Smooth muscle cell (in vitro differentiated cells): ENCODE measurements at regions not wholly inside any gene's neighbourhood (a gene's known extent, or its start where the extent isn't known, plus 50 kb on each side); places are given as distances from the start of the nearest gene placed in this dataset.

ENCODE experiments used
- DNase-seq: peaks from one replicate; lab custom pipeline; 2025; ENCODE audit not compliant: unreplicated experiment; lab: John Stamatoyannopoulos, UW
- H2AFZ ChIP-seq: fragments of 200-600 bp; sonication (generic); 2 replicates; pipeline ENCODE4 v1.6.0; 2016; ENCODE audit warnings: antibody characterized with exemption, low read depth, mild to moderate bottlenecking
- H3F3A ChIP-seq: fragments of 200-600 bp; sonication (generic); 2 replicates; pipeline ENCODE4 v1.6.0; 2017; ENCODE audit warnings: antibody characterized with exemption, low read depth
- H3K27ac ChIP-seq: fragments of 200-600 bp; sonication (generic); 2 replicates; pipeline ENCODE4 v1.5.1; 2016; ENCODE audit warnings: low read depth, mild to moderate bottlenecking
- H3K27me3 ChIP-seq: fragments of 200-600 bp; sonication (generic); 2 replicates; pipeline ENCODE4 v1.6.1; 2016; ENCODE audit warnings: low read depth, mild to moderate bottlenecking
- H3K36me3 ChIP-seq: fragments of 200-600 bp; sonication (generic); 2 replicates; pipeline ENCODE4 v1.5.1; 2016; ENCODE audit warnings: low read depth
- H3K4me1 ChIP-seq: fragments of 200-600 bp; sonication (generic); 2 replicates; pipeline ENCODE4 v1.5.1; 2016; ENCODE audit warnings: low read depth
- H3K4me2 ChIP-seq: fragments of 200-600 bp; sonication (generic); 2 replicates; pipeline ENCODE4 v1.6.0; 2016; ENCODE audit warnings: mild to moderate bottlenecking
- H3K4me3 ChIP-seq: fragments of 200-600 bp; sonication (generic); 2 replicates; pipeline ENCODE4 v1.5.1; 2016; ENCODE audit warnings: mild to moderate bottlenecking
- H3K79me2 ChIP-seq: fragments of 200-600 bp; sonication (generic); 2 replicates; pipeline ENCODE4 v1.6.0; 2016; ENCODE audit warnings: low read depth, mild to moderate bottlenecking
- H3K9ac ChIP-seq: fragments of 200-600 bp; sonication (generic); 2 replicates; pipeline ENCODE4 v1.6.0; 2016; ENCODE audit warnings: low read depth
- H3K9me3 ChIP-seq: fragments of 200-600 bp; sonication (generic); replicated peaks from 2 replicates; pipeline ENCODE4 v1.5.1; 2016; ENCODE audit warnings: low read depth
- H4K20me1 ChIP-seq: fragments of 200-600 bp; sonication (generic); 2 replicates; pipeline ENCODE4 v1.6.0; 2016; ENCODE audit warnings: low read depth
- WGBS: methylation state at CpG from one replicate; pipeline ENCODE4 v1.1.7; 2016; ENCODE audit warnings: low lambda C conversion rate; 5-methylcytosine and 5-hydroxymethylcytosine counted together
- TF ChIP-seq, protein P1 (sequence below): fragments of 200-600 bp; sonication (generic); IDR thresholded peaks from 2 replicates; pipeline ENCODE4 v1.5.1; 2017; ENCODE audit warnings: borderline replicate concordance, mild to moderate bottlenecking, antibody characterized with exemption; ENCODE audit not compliant: insufficient read depth, poor library complexity, severe bottlenecking

DNA sequence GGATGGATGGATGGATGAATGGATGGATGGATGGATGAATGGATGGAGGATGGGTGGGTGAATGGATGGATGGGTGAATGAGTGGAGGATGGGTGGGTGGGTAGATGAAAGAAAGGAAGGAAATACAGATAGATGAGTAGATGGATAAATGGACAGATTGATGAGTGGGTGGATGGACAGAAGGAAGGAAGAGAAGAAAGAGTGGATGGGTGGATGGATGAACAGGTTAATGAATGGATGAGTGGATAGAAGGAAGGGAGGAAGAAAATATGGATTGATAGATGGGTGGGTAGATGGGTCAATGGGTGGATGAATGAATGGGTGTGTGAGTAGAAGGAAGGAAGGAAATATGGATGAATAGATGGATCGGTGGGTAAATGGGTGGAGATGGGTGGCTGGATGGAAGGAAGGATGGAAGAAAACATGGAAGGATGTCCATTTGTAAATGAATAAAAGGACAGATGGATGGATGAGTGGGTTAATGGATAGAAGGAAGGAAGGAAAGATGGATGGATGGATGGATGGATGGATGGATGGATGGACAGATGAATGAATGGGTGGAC lies 97.3 kb upstream of the TNRC6C start:
- H3K4me1 ChIP-seq: no peaks in the 10 kb centered on the region
- no peaks in the 10 kb centered on the region for H4K20me1 ChIP-seq
- no peak overlapping the region for H2AFZ ChIP-seq
- H3K27me3 ChIP-seq: peaks cover 7% of the 10 kb centered on the region
- WGBS: 100% methylated on average over 1 of the region's 1 CpG
- TF ChIP-seq, protein P1, sequence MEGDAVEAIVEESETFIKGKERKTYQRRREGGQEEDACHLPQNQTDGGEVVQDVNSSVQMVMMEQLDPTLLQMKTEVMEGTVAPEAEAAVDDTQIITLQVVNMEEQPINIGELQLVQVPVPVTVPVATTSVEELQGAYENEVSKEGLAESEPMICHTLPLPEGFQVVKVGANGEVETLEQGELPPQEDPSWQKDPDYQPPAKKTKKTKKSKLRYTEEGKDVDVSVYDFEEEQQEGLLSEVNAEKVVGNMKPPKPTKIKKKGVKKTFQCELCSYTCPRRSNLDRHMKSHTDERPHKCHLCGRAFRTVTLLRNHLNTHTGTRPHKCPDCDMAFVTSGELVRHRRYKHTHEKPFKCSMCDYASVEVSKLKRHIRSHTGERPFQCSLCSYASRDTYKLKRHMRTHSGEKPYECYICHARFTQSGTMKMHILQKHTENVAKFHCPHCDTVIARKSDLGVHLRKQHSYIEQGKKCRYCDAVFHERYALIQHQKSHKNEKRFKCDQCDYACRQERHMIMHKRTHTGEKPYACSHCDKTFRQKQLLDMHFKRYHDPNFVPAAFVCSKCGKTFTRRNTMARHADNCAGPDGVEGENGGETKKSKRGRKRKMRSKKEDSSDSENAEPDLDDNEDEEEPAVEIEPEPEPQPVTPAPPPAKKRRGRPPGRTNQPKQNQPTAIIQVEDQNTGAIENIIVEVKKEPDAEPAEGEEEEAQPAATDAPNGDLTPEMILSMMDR: no peak
- no peak overlapping the region for H3K27ac ChIP-seq
- H3K36me3 ChIP-seq: no peaks in the 10 kb centered on the region
- no peak for DNase-seq
- peaks cover 3% of the 10 kb centered on the region for H3F3A ChIP-seq
- no peak overlapping the region for H3K4me3 ChIP-seq
- H3K9ac ChIP-seq: no peak overlapping the region
- no peak overlapping the region for H3K4me2 ChIP-seq
- H3K79me2 ChIP-seq: no peaks in the 10 kb centered on the region
- H3K9me3 ChIP-seq: no peaks in the 10 kb centered on the region

DNA sequence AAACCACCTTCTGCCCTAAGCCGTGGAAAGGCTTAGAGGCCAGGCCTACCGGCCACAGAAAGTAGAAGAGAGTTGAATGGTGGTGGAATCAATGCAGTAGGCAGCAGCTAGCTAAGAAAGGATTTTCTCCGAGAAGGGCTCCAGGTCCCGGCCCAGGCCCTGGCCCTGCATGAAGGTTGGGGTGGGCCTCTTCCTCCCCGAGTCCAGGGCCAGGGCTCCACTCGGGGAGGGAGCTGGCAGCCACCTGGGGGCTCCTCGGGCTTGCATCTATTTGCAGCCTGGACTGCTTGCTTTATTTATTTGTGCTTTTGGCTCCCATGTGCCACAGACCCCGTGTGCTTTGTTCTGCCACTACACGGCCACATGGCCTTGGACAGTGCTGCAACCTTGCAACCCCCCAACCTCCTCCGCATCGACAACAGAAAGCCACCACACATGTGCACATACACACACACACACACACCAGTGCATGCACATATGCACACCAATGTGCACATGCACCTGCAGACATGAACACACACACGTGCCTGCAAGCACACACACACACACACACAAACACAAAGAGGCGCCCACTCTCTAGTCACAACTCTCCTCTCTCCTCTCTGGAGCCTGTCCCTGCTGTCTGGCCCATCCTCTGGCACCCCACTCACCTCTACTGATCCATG lies 96.4 kb upstream of the TNRC6C start:
- Histone ChIP-seq H4K20me1 (no peaks in the 10 kb centered on the region), H3K36me3 (no peaks in the 10 kb centered on the region), H3K4me2 (no peak overlapping the region), H3F3A (peaks cover 3% of the 10 kb centered on the region), H3K9me3 (no peaks in the 10 kb centered on the region), H2AFZ (no peak overlapping the region), H3K27ac (no peak overlapping the region), H3K79me2 (no peaks in the 10 kb centered on the region), H3K4me3 (no peak overlapping the region), H3K4me1 (no peaks in the 10 kb centered on the region), H3K27me3 (peaks cover 7% of the 10 kb centered on the region), H3K9ac (no peak overlapping the region)
- DNase-seq: no peak
- TF ChIP-seq, protein P1: no peak
- WGBS: 92% methylated on average over 13 of the region's 13 CpGs

- 93% methylated on average over 14 of the region's 14 CpGs for WGBS
- peaks cover 3% of the 10 kb centered on the region for H3F3A ChIP-seq
Measured at GRCh38 chr17:77862890-77863813, 95.4 kb upstream of the TNRC6C start.

More at GRCh38 chr17:77862890-77863813, 95.4 kb upstream of the TNRC6C start:
- Histone ChIP-seq H3K27ac (no peak overlapping the region), H2AFZ (peak overlapping the region; percentile 21), H3K4me1 (no peaks in the 10 kb centered on the region), H3K4me3 (no peak overlapping the region), H3K27me3 (peaks cover 7% of the 10 kb centered on the region), H3K9ac (no peak overlapping the region), H3K4me2 (peak overlapping the region; percentile 19), H3K79me2 (no peaks in the 10 kb centered on the region), H3K9me3 (no peaks in the 10 kb centered on the region), H3K36me3 (no peaks in the 10 kb centered on the region), H4K20me1 (no peaks in the 10 kb centered on the region)
- TF ChIP-seq, protein P1: no peak
- DNase-seq: no peak
